ENCODE measurements at regions not wholly inside any gene's neighbourhood (a gene's known extent, or its start where the extent isn't known, plus 50 kb on each side); places are given as distances from the start of the nearest gene placed in this dataset.

GRCh38 chr1:173415905-173416450 is 61.2 kb upstream of the PRDX6 start:
- H3K36me3 ChIP-seq (ENCODE audit: control insufficient read depth in 2 of 4, insufficient read depth in 4 of 4, low read length in 3 of 4) = no peaks in the 10 kb centered on the region; a peak in 1 of 8 replicates
- H2BK20ac ChIP-seq (ENCODE audit: low read length) = no peak overlapping the region
- H2AK5ac ChIP-seq (ENCODE audit: low read depth, low read length) = no peak overlapping the region
- DNase-seq (ENCODE audit: low read depth in 1 of 2, low spot score in 2 of 2) (no peak), FAIRE-seq (no peak)
- no peak overlapping the region for H4K5ac ChIP-seq (ENCODE audit: insufficient read length, low read depth, low read length)
- H3K23ac ChIP-seq (ENCODE audit: insufficient read length) = no peak overlapping the region
- no peak overlapping the region for H2BK5ac ChIP-seq (ENCODE audit: low read depth, low read length)
- peaks cover 0 to 4% (median 1%) of the 10 kb centered on the region in 4 experiments; a peak in 4 of 7 replicates for H3K4me1 ChIP-seq (replicated peaks in 1 of 4; ENCODE audit: control insufficient read depth in 3 of 4, insufficient read depth in 4 of 4, low read length in 3 of 4)
- H3K9ac ChIP-seq (replicated peaks in 1 of 4; ENCODE audit: extremely low read depth in 1 of 4, low read depth in 3 of 4, low read length in 3 of 4) = no peak overlapping the region
- H3K23me2 ChIP-seq (ENCODE audit: low read depth, low read length) = no peaks in the 10 kb centered on the region
- H4K20me1 ChIP-seq (replicated peaks in 1 of 2; ENCODE audit: control insufficient read depth in 1 of 2, insufficient read depth in 2 of 2, low read length in 2 of 2) = peaks cover 0 to 2% of the 10 kb centered on the region in 2 experiments
- H4K91ac ChIP-seq (replicated peaks; ENCODE audit: insufficient read length, low read length) = no peak overlapping the region
- no peak overlapping the region for H3K4ac ChIP-seq (replicated peaks; ENCODE audit: insufficient read length, low read depth, low read length)
- 75% methylated on average over 5 of the region's 5 CpGs; no CpG with 5 or more reads in 1 of the 2 experiments for WGBS, 2 experiments (ENCODE audit: extremely low coverage in 1 of 2, insufficient coverage in 1 of 2, insufficient read length in 1 of 2, insufficient replicate concordance in 2 of 2, low coverage in 1 of 2, low lambda C conversion rate in 2 of 2, missing lambda C conversion rate in 1 of 2)
- H2BK120ac ChIP-seq (replicated peaks; ENCODE audit: low read depth, low read length) = no peak overlapping the region
- no peaks in the 10 kb centered on the region for H3K79me2 ChIP-seq (ENCODE audit: control insufficient read depth in 1 of 2, insufficient read depth in 2 of 2, low read length in 2 of 2)
- H3K79me1 ChIP-seq (ENCODE audit: low read depth, low read length) = no peaks in the 10 kb centered on the region
- TF ChIP-seq GTF2F1 (IDR thresholded peaks at IDR 0.05; ENCODE audit: borderline replicate concordance, low read depth, low read length) (no peak), SUZ12 (IDR thresholded peaks at IDR 0.05; ENCODE audit: low read length) (no peak), BRCA1 (IDR thresholded peaks at IDR 0.05; ENCODE audit: low read depth, low read length) (no peak), SP4 (IDR thresholded peaks at IDR 0.05; ENCODE audit: low read length) (no peak), SIX5 (IDR thresholded peaks at IDR 0.05; ENCODE audit: low read depth, low read length) (no peak), POU5F1 (IDR thresholded peaks at IDR 0.05; ENCODE audit: low read depth, low read length) (no peak), KDM4A (IDR thresholded peaks at IDR 0.05; ENCODE audit: low read depth, low read length, severe bottlenecking) (no peak), YY1 (IDR thresholded peaks at IDR 0.05; ENCODE audit: low read depth, low read length) (no peak), TBP (IDR thresholded peaks at IDR 0.05; ENCODE audit: low read depth, low read length) (no peak), TEAD4 (IDR thresholded peaks at IDR 0.05; ENCODE audit: low read depth, low read length) (no peak)
- no peaks in the 10 kb centered on the region for H3K9me3 ChIP-seq (ENCODE audit: insufficient read depth in 2 of 2, low read depth in 1 of 2, low read length in 1 of 2)
- no peak overlapping the region for H3K14ac ChIP-seq (ENCODE audit: insufficient read length)
- ChIA-PET POLR2A (ENCODE audit: partially characterized antibody) (no interaction called here), CTCF (ENCODE audit: partially characterized antibody) (no interaction called here)
- no peaks in the 10 kb centered on the region for H3K27me3 ChIP-seq (replicated peaks in 1 of 4; ENCODE audit: control insufficient read depth in 3 of 4, extremely low read depth in 1 of 4, insufficient read depth in 3 of 4, low read length in 3 of 4)
- no peak overlapping the region for H2BK15ac ChIP-seq (ENCODE audit: low read length)
- H4K8ac ChIP-seq (ENCODE audit: extremely low read depth, insufficient read depth, low read length) = no peak overlapping the region
- no peak overlapping the region for H3K4me3 ChIP-seq (ENCODE audit: extremely low read depth in 1 of 4, insufficient read depth in 2 of 4, low read depth in 3 of 4, low read length in 4 of 4)
- no peak overlapping the region for H3K4me2 ChIP-seq (ENCODE audit: insufficient read depth in 1 of 2, low read depth in 2 of 2, low read length in 2 of 2)
- no peak overlapping the region for H3K27ac ChIP-seq (ENCODE audit: low read depth, low read length)
- H3K56ac ChIP-seq (replicated peaks; ENCODE audit: insufficient read length, low read depth, low read length) = no peak overlapping the region
- no peak overlapping the region for H2BK12ac ChIP-seq (ENCODE audit: low read depth, low read length)
- no peak overlapping the region for H3K18ac ChIP-seq (ENCODE audit: extremely low read depth, low read length)
- no peak overlapping the region for H2AFZ ChIP-seq (ENCODE audit: low read length)

Measured in H1 (cell line).